ENCODE measurements at regions not wholly inside any gene's neighbourhood (a gene's known extent, or its start where the extent isn't known, plus 50 kb on each side); places are given as distances from the start of the nearest gene placed in this dataset.

DNA sequence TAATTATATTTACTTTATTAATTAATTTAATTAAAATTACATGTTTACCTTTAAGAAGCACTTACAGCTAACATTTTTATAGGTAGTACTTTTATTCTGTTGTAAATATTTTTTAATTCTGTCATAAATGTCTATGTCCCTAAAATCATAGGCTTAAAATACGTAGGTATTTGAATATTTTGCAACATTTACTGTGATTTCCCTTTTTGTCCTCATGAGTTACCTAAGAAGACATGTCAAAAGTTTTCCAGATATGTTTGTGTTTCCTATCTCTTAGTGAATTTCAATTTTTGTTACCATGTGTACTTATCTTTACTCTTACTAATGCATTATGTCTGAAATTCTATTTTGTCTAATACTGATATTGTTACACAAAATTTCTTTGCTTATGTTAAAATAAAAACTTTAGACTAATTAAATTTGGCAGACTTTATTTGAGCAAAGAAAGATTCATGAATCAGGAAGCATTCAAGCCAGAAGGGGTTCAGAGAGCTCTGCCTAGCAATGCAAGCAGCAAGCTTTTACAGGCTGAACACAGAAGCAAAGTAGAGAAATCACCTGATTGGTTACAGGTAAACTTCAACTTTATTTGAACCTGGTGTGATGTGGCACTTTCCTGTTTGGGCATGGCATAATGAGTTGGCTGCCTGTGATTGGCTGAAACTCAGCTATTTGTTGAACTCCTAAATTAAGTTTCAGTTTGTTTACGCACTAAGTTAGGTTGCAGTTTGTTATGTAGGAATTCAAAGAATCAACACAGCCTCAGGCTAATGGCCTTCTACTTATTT, 123.2 kb upstream of the TMEM170B start:
- CTCF ChIA-PET, result interaction anchor here (1.0 to 4.7 kb wide), 9 partner anchors 10 to 162 kb away, joined by 3 to 24 read pairs (median 4); no protein-coding TSS in a partner anchor

DNA sequence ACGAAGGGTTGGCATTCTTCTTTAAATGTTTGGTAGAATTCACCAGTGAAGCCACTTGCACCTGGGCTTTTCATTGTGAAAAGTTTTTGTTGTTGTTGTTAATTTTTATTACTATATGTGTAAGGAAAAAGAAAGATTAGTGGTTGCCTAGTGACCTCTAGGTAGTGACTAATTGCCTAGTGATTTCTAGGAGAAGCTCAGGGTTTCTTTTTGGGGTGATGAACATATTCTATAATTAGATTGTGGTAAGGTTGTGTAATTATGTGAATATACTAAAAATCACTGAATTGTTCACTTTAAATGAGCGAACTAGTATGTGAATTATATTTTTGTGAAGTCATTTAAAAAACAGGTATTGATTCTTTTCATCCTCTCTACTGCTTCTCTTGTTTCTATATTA, 123.8 kb upstream of the TMEM170B start:
- ChIA-PET CTCF (interaction anchor here (1.0 to 4.7 kb wide), 9 partner anchors 10 to 162 kb away, joined by 3 to 24 read pairs (median 4); no protein-coding TSS in a partner anchor), POLR2A (interaction anchor here (1.1 kb wide), 1 partner anchor 46 kb away, joined by 3 read pairs; no protein-coding TSS in a partner anchor)
- no peak for DNase-seq (ENCODE audit: extremely low spot score)
- TF ChIP-seq, protein P1, sequence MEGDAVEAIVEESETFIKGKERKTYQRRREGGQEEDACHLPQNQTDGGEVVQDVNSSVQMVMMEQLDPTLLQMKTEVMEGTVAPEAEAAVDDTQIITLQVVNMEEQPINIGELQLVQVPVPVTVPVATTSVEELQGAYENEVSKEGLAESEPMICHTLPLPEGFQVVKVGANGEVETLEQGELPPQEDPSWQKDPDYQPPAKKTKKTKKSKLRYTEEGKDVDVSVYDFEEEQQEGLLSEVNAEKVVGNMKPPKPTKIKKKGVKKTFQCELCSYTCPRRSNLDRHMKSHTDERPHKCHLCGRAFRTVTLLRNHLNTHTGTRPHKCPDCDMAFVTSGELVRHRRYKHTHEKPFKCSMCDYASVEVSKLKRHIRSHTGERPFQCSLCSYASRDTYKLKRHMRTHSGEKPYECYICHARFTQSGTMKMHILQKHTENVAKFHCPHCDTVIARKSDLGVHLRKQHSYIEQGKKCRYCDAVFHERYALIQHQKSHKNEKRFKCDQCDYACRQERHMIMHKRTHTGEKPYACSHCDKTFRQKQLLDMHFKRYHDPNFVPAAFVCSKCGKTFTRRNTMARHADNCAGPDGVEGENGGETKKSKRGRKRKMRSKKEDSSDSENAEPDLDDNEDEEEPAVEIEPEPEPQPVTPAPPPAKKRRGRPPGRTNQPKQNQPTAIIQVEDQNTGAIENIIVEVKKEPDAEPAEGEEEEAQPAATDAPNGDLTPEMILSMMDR (IDR thresholded peaks at IDR 0.05; ENCODE audit: control extremely low read depth, extremely low read depth, low read depth, missing control alignments), result no peak

More for the DNA sequence above, 123.2 kb upstream of the TMEM170B start:
- TF ChIP-seq, protein P1 (IDR thresholded peaks at IDR 0.05; ENCODE audit: control extremely low read depth, extremely low read depth, low read depth, missing control alignments), result no peak
- no peak for DNase-seq (ENCODE audit: extremely low spot score)
- POLR2A ChIA-PET, result interaction anchor here (1.0 kb wide), 1 partner anchor 45 kb away, joined by 4 read pairs; no protein-coding TSS in a partner anchor

DNA sequence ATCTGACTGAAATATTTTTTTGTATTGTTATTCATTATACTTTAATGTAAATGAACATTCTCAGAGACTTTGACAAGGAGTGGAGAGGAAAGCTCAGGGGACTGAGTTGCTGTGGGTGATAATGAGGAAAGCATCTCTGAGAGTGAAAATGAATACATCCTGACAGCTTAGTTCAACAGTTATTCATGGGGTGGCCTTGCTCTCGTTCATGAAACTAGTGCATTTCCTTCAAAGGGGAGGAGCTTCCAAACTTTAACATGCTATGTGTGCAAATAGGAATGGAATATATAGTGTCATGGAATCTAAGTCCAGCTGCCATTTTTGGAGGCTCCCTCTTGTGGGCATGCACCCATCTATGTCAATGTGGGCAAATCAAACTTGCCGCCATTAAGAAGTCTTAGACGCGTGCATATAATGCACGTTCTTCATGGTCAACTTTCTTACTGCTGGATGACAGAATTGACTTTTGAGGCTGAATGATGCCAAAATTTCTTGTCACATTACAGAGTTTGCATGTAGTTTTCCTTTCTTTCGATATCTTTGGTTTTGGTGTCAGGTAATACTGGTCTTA, 124.3 kb upstream of the TMEM170B start:
- POLR2A ChIA-PET, result interaction anchor here (1.1 kb wide), 1 partner anchor 46 kb away, joined by 3 read pairs; no protein-coding TSS in a partner anchor
- no peak for DNase-seq (ENCODE audit: extremely low spot score)
- TF ChIP-seq, protein P1 (IDR thresholded peaks at IDR 0.05; ENCODE audit: control extremely low read depth, extremely low read depth, low read depth, missing control alignments), result peak; percentile 1
- CTCF ChIA-PET, result interaction anchor here (0.9 to 4.7 kb wide), 12 partner anchors 9 to 163 kb away, joined by 3 to 24 read pairs (median 4); no protein-coding TSS in a partner anchor

DNA sequence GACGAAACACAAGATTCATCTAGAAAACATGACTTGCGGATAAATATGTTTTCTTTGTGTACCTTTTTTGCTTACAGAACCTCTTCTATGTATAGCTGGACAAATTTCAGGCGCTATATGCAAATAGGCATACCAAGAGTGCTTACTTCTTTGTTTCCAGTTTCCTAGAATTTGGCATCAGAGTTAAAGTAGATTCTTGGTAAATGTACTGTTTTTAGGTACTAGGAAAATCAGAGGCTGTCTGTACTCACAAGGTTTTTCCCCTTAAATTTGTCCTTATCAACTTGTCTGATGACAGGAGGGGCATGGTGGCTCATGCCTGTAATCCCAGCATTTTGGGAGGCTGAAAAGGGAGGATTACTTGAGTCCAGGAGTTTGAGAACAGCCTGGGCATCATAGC, 124.9 kb upstream of the TMEM170B start:
- no peak for DNase-seq (ENCODE audit: extremely low spot score)
- ChIA-PET CTCF (interaction anchor here (0.9 to 4.7 kb wide), 9 partner anchors 8 to 163 kb away, joined by 3 to 24 read pairs (median 4); no protein-coding TSS in a partner anchor), POLR2A (interaction anchor here (1.1 kb wide), 1 partner anchor 47 kb away, joined by 3 read pairs; no protein-coding TSS in a partner anchor)
- TF ChIP-seq, protein P1 (IDR thresholded peaks at IDR 0.05; ENCODE audit: control extremely low read depth, extremely low read depth, low read depth, missing control alignments), result no peak

DNA sequence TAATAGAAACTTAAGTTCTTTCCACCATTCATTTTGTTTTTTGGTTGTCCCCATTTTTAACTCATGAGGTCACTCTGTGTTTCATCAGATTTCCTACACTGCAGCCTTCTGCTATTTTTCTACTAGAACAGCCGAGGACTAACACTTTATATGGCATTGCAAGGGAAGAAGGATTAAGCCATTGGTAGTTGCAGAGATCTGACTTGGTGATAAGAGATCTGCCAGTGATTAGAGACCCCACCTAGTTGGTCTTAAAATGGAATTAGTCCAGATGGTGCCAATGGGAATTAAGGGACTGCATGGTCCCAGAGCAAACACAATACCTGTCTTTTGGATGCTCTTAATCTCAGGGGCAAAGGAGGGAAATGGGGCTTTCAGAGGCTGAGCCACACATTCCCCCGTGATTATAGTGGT, 125.5 kb upstream of the TMEM170B start:
- TF ChIP-seq, protein P1 (IDR thresholded peaks at IDR 0.05; ENCODE audit: control extremely low read depth, extremely low read depth, low read depth, missing control alignments), result no peak
- no peak for DNase-seq (ENCODE audit: extremely low spot score)
- POLR2A ChIA-PET, result no interaction called here
- CTCF ChIA-PET, result interaction anchor here (1.7 kb wide), 1 partner anchor 30 kb away, joined by 7 read pairs; no protein-coding TSS in a partner anchor

DNA sequence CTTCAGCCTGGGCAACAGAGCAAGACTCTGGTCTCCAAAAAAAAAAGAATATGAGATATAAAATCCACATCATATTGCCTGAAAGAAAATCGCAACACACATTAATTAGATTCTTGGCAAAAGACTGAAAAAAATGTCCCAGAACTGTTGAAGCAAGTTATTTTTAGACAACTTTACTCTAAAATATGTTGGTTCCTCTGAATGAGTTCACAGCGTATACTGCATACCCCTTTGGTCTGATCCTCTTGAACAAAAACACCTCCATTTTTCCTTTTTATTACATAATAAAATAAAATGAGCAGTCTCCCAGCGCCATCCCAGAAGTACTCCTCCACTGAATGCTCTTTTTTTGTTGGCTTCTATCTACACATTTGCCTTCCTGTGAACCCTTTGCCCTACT, 126.0 kb upstream of the TMEM170B start:
- TF ChIP-seq, protein P1 (IDR thresholded peaks at IDR 0.05; ENCODE audit: control extremely low read depth, extremely low read depth, low read depth, missing control alignments), result no peak
- DNase-seq (ENCODE audit: extremely low spot score), result no peak
- CTCF ChIA-PET, result interaction anchor here (1.1 to 1.3 kb wide), 4 partner anchors 12 to 24 kb away, joined by 3 read pairs; no protein-coding TSS in a partner anchor
- POLR2A ChIA-PET, result no interaction called here

All from GM10248 (cell line).